MM.1S (cell line): ENCODE measurements at regions not wholly inside any gene's neighbourhood (a gene's known extent, or its start where the extent isn't known, plus 50 kb on each side); places are given as distances from the start of the nearest gene placed in this dataset.

Experiments used
- CTCF ChIP-seq: fragments of 300-600 bp; sonication (generic); IDR thresholded peaks from 2 replicates; pipeline ENCODE4 v1.5.1; 2016; ENCODE audit warnings: antibody characterized with exemption, low read length, mixed read lengths
- EZH2 ChIP-seq: fragments of 300-600 bp; sonication (generic); optimal IDR thresholded peaks from 2 replicates; pipeline ENCODE3; 2017; ENCODE audit warnings: low read depth, mild to moderate bottlenecking, antibody characterized with exemption, low read length, mixed read lengths

DNA sequence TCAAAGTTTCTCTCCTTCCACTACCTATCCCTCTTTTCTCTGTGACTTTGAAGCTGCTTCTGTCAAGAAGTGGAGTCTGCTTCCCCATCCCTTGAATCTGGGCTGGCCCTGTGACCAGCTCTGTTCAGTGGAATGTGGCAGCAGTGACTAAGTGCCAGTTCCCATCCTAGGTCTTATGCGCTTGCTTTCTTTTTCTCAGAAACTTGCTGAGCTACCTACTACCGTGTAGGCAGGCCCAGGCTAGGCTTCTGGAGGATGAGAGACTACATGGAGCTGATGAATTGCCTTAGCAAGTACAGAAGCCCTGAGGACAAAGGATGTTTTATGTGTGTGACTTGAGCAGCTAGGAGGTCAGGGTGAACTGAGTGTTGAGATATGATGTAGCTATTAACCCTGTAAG, 123.2 kb downstream of the PDCD6IP start:
- TF ChIP-seq CTCF, result no peak
- no peak for TF ChIP-seq EZH2
